HG03175 (cell line): ENCODE measurements at regions not wholly inside any gene's neighbourhood (a gene's known extent, or its start where the extent isn't known, plus 50 kb on each side); places are given as distances from the start of the nearest gene placed in this dataset.

Experiments used
- ATAC-seq: cut with Tn5 transposase; IDR thresholded peaks from one replicate; pipeline ENCODE4 v1.9.1; 2021; ENCODE audit warnings: mild to moderate bottlenecking, moderate library complexity; ENCODE audit not compliant: unreplicated experiment

DNA sequence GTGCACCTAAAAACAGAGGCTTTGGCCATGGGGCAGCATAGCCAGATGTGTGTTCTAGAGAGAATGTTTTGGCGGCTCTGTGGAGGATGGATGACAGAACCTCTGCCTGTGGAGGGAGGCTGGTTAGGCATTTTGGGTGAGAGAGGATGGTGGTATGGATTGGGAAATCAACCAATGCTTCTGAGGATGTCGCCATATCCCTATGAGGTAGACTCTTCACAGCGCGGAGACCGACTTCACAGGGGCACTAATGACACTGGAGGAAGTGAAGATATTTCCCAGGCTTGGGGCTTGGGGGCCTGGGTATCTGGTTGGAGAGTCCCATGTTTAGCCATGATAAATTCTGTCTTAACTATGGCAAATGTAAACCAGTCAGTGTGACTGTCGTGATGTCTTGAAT is 140.6 kb upstream of the KLF4 start:
- no peak for ATAC-seq

GRCh38 chr9:107628444-107628843 is 138.9 kb upstream of the KLF4 start:
- no peak for ATAC-seq

- no peak for ATAC-seq
Observed at GRCh38 chr9:107627781-107628180, 138.2 kb upstream of the KLF4 start.

GRCh38 chr9:107626118-107626517 is 136.5 kb upstream of the KLF4 start:
- ATAC-seq, result no peak

DNA sequence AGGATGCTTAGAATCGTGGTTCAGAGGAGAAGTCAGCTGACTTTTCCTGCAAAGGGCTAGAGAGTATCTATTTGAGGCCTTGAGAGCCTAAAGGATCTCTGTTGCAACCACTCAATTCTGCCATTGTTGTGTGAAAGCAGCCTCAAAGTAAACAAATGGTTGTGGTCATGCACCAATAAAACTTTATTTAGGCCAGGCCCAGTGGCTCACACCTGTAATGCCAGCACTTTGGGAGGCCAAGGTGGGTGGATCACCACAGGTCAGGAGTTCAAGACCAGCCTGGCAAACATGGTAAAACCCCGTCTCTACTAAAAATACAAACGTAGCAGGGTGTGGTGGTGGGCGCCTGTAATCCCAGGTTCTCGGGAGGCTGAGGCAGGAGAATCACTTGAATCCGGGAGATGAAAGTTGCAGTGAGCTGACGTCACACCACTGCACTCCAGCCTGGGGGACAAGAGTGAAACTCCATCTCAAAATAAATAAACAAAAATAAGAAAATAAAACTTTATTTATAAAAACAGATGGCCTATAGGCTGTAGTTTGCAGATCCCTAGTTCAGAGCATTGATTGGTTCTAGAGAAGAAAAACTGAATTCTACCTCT is 135.9 kb upstream of the KLF4 start:
- ATAC-seq, result no peak

- no peak for ATAC-seq
Observed at GRCh38 chr9:107624234-107624948, 134.8 kb upstream of the KLF4 start.

DNA sequence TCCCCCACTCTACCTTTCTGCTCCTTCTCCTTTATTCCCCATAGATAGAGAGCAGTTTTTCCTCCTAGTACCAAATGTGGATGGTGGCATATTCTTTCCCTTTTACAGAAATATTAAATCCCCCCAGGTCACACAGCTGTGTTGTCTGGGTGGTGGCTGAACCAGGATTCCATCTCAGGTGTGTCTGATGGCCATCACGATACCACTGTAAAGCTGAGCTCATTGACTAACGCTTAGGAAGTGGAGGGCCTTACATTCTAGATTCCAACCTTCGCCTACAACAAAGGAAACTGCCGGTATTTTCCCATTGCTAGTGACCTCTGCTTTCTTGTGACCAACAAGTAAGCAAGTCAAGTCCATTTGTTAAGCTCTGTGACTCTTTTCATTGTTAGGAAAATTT is 131.9 kb upstream of the KLF4 start:
- no peak for ATAC-seq

- no peak for ATAC-seq
Observed at GRCh38 chr9:107620801-107621200, 131.2 kb upstream of the KLF4 start.

- ATAC-seq, result no peak
Observed at GRCh38 chr9:107620236-107620635, 130.7 kb upstream of the KLF4 start.

DNA sequence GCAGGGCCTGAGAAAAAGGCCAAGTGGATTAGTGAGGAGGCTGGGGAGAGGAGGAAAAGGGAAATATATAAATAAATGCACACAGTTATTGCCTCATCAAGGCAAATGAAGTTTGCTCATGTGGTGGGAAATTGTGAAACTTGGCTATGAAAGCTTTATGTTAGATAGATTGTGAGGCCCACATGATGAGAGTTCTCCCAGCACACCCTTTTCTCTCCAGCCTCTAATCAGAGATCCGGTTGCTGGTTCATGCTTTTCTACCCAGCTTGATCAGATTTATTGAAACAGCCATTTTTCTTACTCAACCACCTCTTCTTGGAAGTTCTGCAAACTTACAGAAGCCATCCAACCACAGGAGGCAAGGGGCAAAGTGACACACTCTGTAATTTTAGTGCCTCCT is 125.8 kb upstream of the KLF4 start:
- no peak for ATAC-seq

- no peak for ATAC-seq
Observed at GRCh38 chr9:107614765-107615164, 125.2 kb upstream of the KLF4 start.

- ATAC-seq, result no peak
Observed at GRCh38 chr9:107613321-107613720, 123.8 kb upstream of the KLF4 start.

DNA sequence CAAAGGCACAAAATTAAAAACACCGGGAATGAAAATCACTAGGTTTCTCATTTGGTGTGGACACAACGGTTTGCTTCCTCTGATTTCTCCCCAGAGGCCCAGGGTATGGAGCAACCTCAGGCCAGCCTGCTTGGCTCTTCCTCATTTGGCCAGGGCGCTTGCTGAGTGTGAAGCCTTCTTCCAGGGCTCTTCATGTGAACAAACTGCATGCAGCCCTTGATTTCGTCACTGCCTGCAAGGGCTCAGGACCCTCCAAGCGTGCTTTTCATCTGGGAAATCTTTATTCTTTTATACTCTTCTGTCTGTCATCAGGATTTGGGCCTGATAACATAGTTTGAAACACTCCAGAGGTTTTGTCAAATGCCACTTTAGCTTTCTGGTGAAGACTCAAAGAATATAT is 122.6 kb upstream of the KLF4 start:
- ATAC-seq, result no peak

GRCh38 chr9:107609547-107609946 is 120.0 kb upstream of the KLF4 start:
- no peak for ATAC-seq

- no peak for ATAC-seq
Observed at GRCh38 chr9:107606149-107606790, 116.7 kb upstream of the KLF4 start.

DNA sequence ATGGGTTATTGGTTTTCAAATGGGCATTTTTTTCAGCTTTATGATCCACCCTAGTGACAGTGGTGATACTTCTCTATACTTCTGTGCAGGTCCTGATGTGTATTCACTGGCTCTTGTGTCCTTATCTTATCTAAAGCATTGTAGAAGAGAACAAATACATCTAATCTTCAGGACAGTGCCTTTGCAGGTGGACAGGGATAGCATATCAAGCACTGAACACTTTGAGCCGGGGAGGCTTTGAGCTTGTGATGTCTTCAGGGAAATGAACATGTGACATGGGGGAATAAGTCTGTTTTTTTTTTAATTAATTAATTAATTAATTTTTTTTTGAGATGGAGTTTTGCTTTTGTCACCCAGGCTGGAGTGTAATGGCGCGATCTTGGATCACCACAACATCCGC is 115.5 kb upstream of the KLF4 start:
- ATAC-seq, result no peak

- no peak for ATAC-seq
Observed at GRCh38 chr9:107603281-107603680, 113.7 kb upstream of the KLF4 start.

DNA sequence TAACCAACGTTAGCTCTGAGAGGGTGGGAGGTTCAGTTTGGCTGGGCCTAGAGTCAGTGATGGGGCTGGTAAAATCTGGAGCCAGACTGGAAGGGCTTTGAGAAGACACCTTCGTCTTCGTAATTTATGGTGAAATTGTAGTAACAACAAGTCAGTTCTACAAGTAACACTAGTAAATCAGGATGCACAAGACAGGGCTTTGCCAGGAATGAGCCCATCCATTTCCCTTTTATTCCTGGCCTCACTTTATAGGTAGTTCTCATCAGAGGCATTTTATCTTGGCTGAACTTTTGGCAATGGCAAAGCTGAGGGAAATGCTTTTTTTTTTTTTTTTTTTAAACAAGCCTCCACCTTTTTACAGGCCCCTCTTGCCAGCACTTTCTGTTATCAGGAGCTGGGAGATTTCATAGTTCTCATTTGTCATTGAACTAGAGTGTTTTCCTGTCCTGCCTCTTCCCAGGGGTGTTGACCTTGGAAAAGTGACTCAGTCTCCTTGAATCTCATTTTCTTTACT is 110.5 kb upstream of the KLF4 start:
- ATAC-seq, result no peak

GRCh38 chr9:107597743-107598217 is 108.2 kb upstream of the KLF4 start:
- no peak for ATAC-seq

DNA sequence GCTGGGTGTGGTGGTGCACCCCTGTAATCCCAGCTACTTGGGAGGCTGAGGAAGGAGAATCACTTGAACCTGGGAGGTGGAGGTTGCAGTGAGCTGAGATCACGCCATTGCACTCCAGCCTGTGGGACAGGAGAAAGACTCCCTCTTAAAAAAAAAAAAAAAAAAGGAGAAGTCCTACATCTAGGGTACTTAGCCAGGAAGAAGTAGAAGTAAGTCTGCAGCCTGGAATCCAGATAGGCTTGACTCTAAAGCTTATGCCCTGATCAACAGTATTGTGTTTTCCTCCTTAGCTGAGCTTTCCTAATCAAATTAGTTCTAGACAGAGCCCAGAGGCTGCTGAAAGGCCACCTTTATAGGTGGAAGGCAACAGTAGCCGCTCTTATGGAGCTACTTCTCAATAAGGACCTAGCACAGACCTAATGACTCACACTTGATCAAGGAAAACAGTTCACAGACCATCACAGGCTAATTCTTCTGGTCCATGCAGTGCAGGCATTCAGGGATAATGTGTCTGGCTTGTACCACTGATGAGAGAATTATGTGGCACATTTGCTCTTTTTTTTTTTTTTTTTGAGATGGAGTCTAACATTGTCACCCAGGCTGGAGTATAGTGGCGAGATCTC is 105.5 kb upstream of the KLF4 start:
- ATAC-seq, result no peak

DNA sequence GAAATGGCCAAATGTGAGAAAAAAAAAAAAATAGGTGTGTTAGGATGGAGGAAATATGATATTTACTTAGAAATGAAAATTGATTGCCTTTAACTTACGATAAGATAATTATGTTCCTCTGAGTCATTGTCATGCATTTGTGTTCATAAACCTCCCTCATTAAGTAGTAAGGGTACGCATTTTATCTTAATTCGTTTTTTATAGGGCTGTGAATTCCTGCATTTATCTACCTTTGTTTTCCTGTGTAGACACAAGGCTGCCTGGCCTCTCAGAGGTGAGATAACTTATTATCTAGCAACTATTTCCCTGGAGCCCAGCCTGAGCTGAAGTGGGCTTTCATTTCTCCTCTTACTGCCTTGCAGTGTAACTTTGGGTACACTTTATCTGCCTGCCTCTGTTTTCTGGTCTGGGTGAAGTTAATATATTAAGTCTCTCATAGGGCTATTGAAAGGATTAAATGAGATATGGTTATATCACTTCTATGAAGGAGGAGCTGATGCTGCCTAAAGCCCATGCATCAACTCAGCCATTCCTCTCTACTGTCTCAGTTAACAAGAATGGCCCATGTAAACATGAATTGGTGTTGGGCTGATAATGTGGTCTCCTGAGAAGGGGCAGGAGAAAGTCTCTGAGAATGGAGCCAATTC is 103.8 kb upstream of the KLF4 start:
- ATAC-seq, result no peak
